ENCODE measurements at regions not wholly inside any gene's neighbourhood (a gene's known extent, or its start where the extent isn't known, plus 50 kb on each side); places are given as distances from the start of the nearest gene placed in this dataset.

GRCh38 chr13:73945871-73946270 is 188.3 kb downstream of the KLF12 start:
- no peak for TF ChIP-seq CTCF (IDR thresholded peaks at IDR 0.05; ENCODE audit: insufficient read depth, low read length, severe bottlenecking)
- no peak for FAIRE-seq
- H3K27me3 ChIP-seq (ENCODE audit: control insufficient read depth, insufficient read depth, low read length), result no peaks in the 10 kb centered on the region
- no peak for DNase-seq (ENCODE audit: low read depth)
- H3K36me3 ChIP-seq (ENCODE audit: control insufficient read depth, insufficient read depth, low read length), result no peaks in the 10 kb centered on the region
- H3K4me3 ChIP-seq (ENCODE audit: low read depth, low read length), result no peak overlapping the region

GRCh38 chr13:73945382-73945781 is 188.8 kb downstream of the KLF12 start:
- no peaks in the 10 kb centered on the region for H3K27me3 ChIP-seq (ENCODE audit: control insufficient read depth, insufficient read depth, low read length)
- no peak for TF ChIP-seq CTCF (IDR thresholded peaks at IDR 0.05; ENCODE audit: insufficient read depth, low read length, severe bottlenecking)
- no peak for DNase-seq (ENCODE audit: low read depth)
- no peak overlapping the region for H3K4me3 ChIP-seq (ENCODE audit: low read depth, low read length)
- no peak for FAIRE-seq
- no peaks in the 10 kb centered on the region for H3K36me3 ChIP-seq (ENCODE audit: control insufficient read depth, insufficient read depth, low read length)

GRCh38 chr13:73943965-73944233 is 190.3 kb downstream of the KLF12 start:
- no peaks in the 10 kb centered on the region for H3K36me3 ChIP-seq (ENCODE audit: control insufficient read depth, insufficient read depth, low read length)
- H3K27me3 ChIP-seq (ENCODE audit: control insufficient read depth, insufficient read depth, low read length), result no peaks in the 10 kb centered on the region
- DNase-seq (ENCODE audit: low read depth) (no peak), FAIRE-seq (no peak)
- H3K4me3 ChIP-seq (ENCODE audit: low read depth, low read length), result no peak overlapping the region
- no peak for TF ChIP-seq CTCF (IDR thresholded peaks at IDR 0.05; ENCODE audit: insufficient read depth, low read length, severe bottlenecking)

- Histone ChIP-seq H3K27me3 (ENCODE audit: control insufficient read depth, insufficient read depth, low read length) (no peaks in the 10 kb centered on the region), H3K36me3 (ENCODE audit: control insufficient read depth, insufficient read depth, low read length) (no peaks in the 10 kb centered on the region), H3K4me3 (ENCODE audit: low read depth, low read length) (no peak overlapping the region)
- DNase-seq (ENCODE audit: low read depth), result no peak
- no peak for TF ChIP-seq CTCF (IDR thresholded peaks at IDR 0.05; ENCODE audit: insufficient read depth, low read length, severe bottlenecking)
- FAIRE-seq, result no peak
Observed at GRCh38 chr13:73943137-73943964, 190.9 kb downstream of the KLF12 start.

GRCh38 chr13:73941752-73942151 is 192.5 kb downstream of the KLF12 start:
- DNase-seq (ENCODE audit: low read depth) (no peak), FAIRE-seq (no peak)
- Histone ChIP-seq H3K36me3 (ENCODE audit: control insufficient read depth, insufficient read depth, low read length) (no peaks in the 10 kb centered on the region), H3K4me3 (ENCODE audit: low read depth, low read length) (no peak overlapping the region), H3K27me3 (ENCODE audit: control insufficient read depth, insufficient read depth, low read length) (no peaks in the 10 kb centered on the region)
- TF ChIP-seq CTCF (IDR thresholded peaks at IDR 0.05; ENCODE audit: insufficient read depth, low read length, severe bottlenecking), result no peak

- no peak for TF ChIP-seq CTCF (IDR thresholded peaks at IDR 0.05; ENCODE audit: insufficient read depth, low read length, severe bottlenecking)
- no peak for DNase-seq (ENCODE audit: low read depth)
- FAIRE-seq, result no peak
Observed at GRCh38 chr13:73940098-73940497, 194.1 kb downstream of the KLF12 start.

More at GRCh38 chr13:73940098-73940497, 194.1 kb downstream of the KLF12 start:
- H3K27me3 ChIP-seq (ENCODE audit: control insufficient read depth, insufficient read depth, low read length), result no peaks in the 10 kb centered on the region
- no peak overlapping the region for H3K4me3 ChIP-seq (ENCODE audit: low read depth, low read length)
- no peaks in the 10 kb centered on the region for H3K36me3 ChIP-seq (ENCODE audit: control insufficient read depth, insufficient read depth, low read length)
